HG03095 (cell line): ENCODE measurements at regions not wholly inside any gene's neighbourhood (a gene's known extent, or its start where the extent isn't known, plus 50 kb on each side); places are given as distances from the start of the nearest gene placed in this dataset.
"Not testable (repeated sequence)": the region's sequence is repeated elsewhere in the genome, so short reads cannot be mapped to it uniquely, and the experiment has no call there.

ENCODE experiments used
- ATAC-seq: cut with Tn5 transposase; IDR thresholded peaks from one replicate; pipeline ENCODE4 v1.9.1; 2021; ENCODE audit warnings: moderate library complexity; ENCODE audit not compliant: unreplicated experiment

DNA sequence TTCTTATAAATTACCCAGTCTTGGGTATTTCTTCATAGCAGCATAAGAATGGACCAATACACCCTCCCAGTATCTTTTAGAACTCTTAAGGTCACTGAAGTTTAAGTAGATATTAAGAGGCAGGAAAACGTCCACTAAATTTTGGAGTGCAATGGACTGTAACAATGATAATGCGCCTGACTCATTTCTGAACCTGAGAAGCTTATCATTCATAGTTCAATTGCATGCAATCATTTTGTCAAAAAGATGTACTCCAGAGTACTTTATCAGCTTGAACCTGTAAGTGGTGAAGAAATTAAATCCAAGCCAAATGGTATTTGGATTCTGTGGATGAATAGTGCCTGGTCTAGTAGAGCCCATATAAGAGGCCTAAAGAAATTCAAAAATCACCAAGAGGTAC is 196.5 kb upstream of the CDH9 start:
- no peak for ATAC-seq

- no peak for ATAC-seq
Observed at GRCh38 chr5:27221410-27221809, 183.0 kb upstream of the CDH9 start.

DNA sequence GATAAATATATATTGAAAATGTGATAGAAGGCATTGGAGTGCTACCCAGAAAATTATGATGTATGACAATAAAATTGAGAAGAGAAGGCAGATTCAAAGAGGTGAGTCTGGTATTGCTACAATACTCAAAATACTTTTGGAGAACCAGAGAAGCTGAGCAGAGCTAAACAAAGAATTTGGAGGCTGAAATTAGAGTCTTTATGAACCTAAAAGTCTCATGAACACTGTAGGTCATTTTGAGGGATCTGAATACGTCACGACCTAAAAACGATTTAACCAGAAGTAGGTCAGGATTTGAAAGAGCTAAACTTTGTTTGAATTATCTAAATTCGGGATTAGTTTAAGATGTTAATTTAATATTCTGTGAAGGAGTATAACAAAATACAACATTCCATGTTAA is 182.4 kb upstream of the CDH9 start:
- no peak for ATAC-seq

- no peak for ATAC-seq
Observed at GRCh38 chr5:27217977-27218376, 179.6 kb upstream of the CDH9 start.

DNA sequence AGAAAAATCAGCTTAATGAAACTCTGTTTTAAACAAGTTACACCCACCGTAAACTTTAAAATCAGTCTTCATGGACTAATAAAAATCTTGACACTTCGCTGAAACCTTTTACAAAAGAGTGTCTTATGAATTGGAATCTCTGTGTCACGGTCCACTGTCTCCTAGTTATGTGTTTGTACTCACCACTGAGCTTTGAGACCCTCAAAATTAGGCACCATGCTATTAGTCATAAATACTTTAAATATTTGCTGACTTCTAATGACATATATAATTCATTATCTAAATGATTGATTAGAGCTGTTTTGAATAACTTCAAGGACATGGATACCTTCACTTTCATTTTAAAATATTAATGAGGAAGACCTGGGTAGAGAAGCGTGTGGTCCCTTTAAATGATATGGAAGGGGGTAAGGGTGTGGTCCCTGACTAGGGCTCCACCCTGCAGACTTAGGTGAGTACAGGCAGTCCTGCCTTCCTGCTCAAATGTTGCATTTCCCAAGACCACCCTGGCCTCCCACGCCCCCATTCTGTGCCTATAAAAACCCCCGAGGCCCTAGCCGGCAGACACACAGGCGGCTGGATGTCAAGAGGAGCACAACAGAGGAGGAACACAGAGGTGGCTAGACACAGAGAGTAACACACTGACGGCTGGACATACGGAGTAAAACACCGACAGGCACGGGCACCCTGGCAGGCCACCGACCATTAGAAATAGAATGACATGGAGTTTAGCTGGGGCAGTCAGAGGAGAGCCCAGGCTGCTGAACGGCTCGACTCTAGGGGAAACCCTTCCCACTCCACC is 179.0 kb upstream of the CDH9 start:
- ATAC-seq = no peak

- no peak for ATAC-seq
Observed at GRCh38 chr5:27216367-27216950, 178.1 kb upstream of the CDH9 start.

DNA sequence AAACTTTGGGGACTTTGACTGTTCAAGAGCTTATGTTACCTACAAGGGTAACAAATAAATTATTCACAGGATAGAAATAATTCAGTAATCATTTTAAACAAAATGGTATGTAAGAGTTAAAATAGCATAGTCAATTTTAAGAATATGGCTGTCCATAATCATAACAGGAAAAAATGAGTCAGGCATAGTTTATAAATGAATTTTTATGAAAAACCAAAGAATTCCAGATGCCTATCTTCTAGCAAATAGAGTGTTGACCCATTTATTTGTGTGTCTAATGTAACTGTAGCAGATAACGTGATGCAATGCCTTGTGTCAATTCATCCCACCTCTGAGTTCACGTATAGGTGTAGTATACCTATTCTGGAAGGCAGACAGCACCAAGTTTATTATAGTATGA is 169.7 kb upstream of the CDH9 start:
- ATAC-seq = no peak

GRCh38 chr5:27191786-27192510 is 153.6 kb upstream of the CDH9 start:
- no peak for ATAC-seq

- no peak for ATAC-seq
Observed at GRCh38 chr5:27172693-27173092, 134.3 kb upstream of the CDH9 start.

- ATAC-seq = no peak
Observed at GRCh38 chr5:27171761-27172261, 133.4 kb upstream of the CDH9 start.

GRCh38 chr5:27158775-27159174 is 120.4 kb upstream of the CDH9 start:
- no peak for ATAC-seq

DNA sequence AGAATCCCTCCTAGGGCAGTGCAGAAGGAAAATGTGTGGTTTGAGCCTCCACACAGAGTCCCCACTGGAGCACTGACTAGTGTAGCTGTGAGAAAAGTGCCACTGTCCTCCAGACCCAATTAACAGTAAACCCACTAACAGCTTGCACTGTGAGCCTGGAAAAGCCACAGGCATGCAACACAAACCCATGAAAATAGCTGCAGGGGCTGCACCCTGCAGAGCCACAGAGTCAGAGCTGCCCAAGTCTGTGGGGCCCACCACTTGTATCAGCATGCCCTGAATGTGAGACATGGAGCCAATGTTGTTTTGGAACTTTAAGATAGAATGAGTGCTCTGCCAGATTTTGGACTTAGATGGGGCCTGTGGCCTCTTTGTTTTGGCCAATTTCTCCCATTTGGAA is 119.8 kb upstream of the CDH9 start:
- no peak for ATAC-seq

DNA sequence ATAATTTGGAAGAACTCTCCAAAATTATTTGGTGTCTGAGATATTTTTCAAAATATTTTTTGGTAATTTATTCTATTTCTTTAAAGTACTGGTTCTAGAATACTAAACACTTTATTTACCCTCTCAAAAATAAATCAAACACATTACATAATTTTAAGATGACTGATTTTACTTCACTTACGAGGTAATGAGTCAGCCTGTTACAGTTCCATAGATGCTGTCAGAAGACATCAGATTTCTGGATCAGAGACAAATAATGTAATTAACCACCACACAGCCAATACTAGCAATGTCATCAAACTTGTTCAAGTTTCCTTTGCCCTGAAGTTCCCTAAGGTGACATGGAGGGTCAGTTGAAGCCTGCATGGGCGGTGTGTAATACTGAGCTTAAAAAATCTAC is 106.1 kb upstream of the CDH9 start:
- ATAC-seq = no peak

DNA sequence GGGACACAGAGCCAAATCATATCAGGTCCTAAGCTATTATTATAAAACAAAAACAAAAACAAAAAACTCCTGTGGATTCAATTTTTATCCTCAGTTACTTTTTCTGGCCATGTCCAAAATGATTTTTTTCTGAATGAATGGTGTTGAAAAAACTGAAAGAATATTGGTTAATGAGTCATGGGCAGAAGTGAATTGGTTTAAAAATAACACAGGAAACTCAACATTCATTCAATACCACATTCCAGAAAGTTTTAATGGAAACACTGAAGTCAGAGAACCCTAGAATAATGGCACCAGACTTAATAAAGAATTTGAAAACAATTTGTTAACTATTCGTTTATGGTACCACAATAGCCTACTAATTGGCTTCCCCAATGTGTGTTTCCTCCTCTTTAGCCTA is 102.4 kb upstream of the CDH9 start:
- no peak for ATAC-seq

- no peak for ATAC-seq
Observed at GRCh38 chr5:27130587-27130986, 92.2 kb upstream of the CDH9 start.

- ATAC-seq = no peak
Observed at GRCh38 chr5:27129926-27130325, 91.5 kb upstream of the CDH9 start.

- ATAC-seq = no peak
Observed at GRCh38 chr5:27125856-27126255, 87.5 kb upstream of the CDH9 start.

GRCh38 chr5:27124590-27124989 is 86.2 kb upstream of the CDH9 start:
- ATAC-seq = no peak

DNA sequence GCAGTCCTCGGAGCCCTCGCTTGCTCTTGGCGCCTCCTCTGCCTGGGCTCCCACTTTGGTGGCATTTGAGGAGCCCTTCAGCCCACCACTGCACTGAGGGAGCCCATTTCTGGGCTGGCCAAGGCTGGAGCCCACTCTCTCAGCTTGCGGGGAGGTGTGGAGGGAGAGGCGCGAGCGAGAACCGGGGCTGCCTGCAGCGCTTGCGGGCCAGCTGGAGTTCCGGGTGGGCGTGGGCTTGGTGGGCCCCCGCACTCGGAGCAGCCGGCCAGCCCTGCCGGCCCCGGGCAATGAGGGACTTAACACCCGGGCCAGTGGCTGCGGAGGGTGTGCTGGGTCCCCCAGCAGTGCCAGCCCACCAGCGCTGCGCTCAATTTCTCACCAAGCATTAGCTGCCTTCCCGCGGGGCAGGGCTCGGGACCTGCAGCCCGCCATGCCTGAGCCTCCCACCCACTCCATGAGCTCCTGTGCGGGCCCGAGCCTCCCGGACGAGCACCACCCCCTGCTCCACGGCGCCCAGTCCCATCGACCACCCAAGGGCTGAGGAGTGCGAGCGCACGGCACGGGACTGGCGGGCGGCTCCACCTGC is 81.4 kb upstream of the CDH9 start:
- ATAC-seq = not testable (repeated sequence)

DNA sequence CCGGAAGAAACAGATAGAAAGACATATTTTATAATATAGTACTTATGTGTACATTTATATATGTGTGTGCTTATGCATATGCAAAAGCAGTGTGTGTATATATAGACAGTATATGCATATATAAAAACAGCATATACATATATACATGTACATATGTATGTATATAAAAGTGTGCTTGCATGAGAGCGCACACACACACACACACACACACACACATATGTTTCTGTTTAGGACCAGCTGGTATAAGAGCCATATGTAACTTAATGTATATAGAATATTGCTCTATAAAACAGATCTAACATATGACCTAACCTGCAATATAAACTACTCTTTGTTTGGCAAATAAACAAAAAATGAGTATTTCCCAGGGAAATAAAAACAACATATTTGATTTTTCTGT is 65.1 kb upstream of the CDH9 start:
- no peak for ATAC-seq

GRCh38 chr5:27095761-27096160 is 57.4 kb upstream of the CDH9 start:
- not testable (repeated sequence) for ATAC-seq

GRCh38 chr5:27093279-27093678 is 54.9 kb upstream of the CDH9 start:
- no peak for ATAC-seq
